ENCODE measurements at regions not wholly inside any gene's neighbourhood (a gene's known extent, or its start where the extent isn't known, plus 50 kb on each side); places are given as distances from the start of the nearest gene placed in this dataset.

- TF ChIP-seq CTCF (IDR thresholded peaks at IDR 0.05) (no peak), POLR2A (IDR thresholded peaks at IDR 0.05) (no peak)
These were observed 237.3 kb upstream of the GRIP1 start for GRCh38 chr12:66916189-66916588.

Data from Peyer's patch (tissue), 4 donors.